ENCODE measurements at regions not wholly inside any gene's neighbourhood (a gene's known extent, or its start where the extent isn't known, plus 50 kb on each side); places are given as distances from the start of the nearest gene placed in this dataset.

GRCh38 chrX:15056044-15056443 lies 182.8 kb downstream of the MOSPD2 start:
- intact Hi-C loops (cut with micrococcal nuclease; ENCODE audit: unreplicated experiment) (no loop called here), in situ Hi-C loops (cut with HindIII; ENCODE audit: extremely low pct_ligation_motif_present, low pct_unique_long_range_greater_than_20kb) (no loop called here)
- TF ChIP-seq ZNF34 (CRISPR knock-in tag; IDR thresholded peaks at IDR 0.05; ENCODE audit: borderline replicate concordance) = no peak
- no peak for TF ChIP-seq SALL2 (CRISPR knock-in tag; IDR thresholded peaks at IDR 0.05)
- no peak for TF ChIP-seq ZNF607 (CRISPR knock-in tag; IDR thresholded peaks at IDR 0.05; ENCODE audit: borderline replicate concordance)
- TF ChIP-seq CENPBD1 (CRISPR knock-in tag; IDR thresholded peaks at IDR 0.05; ENCODE audit: borderline replicate concordance, low read depth) = no peak
- no peak for TF ChIP-seq ASH2L (IDR thresholded peaks at IDR 0.05; ENCODE audit: insufficient read length, low read depth, low read length)
- TF ChIP-seq TEF (CRISPR knock-in tag; IDR thresholded peaks at IDR 0.05) = no peak
- no TSS peak for BruUV-seq (replicated peaks)
- H4K20me1 ChIP-seq (ENCODE audit: insufficient read depth, low read length) = no peaks in the 10 kb centered on the region
- H3K9ac ChIP-seq (ENCODE audit: insufficient read depth, low read depth, low read length) = no peak overlapping the region
- no peak overlapping the region for H3K4me2 ChIP-seq (ENCODE audit: low read depth, low read length)
- ChIA-PET POLR2A (no interaction called here), CTCF (ENCODE audit: low intra/inter-chr PET ratio, low total read pairs) (no interaction called here)
- H2AFZ ChIP-seq (ENCODE audit: low read length) = no peak overlapping the region
- WGBS (ENCODE audit: low lambda C conversion rate) = 0% methylated on average over 2 of the region's 2 CpGs
- no peak overlapping the region for H3K4me3 ChIP-seq (replicated peaks in 1 of 3; ENCODE audit: insufficient read depth in 1 of 3, low read depth in 2 of 3, low read length in 3 of 3)
- no peaks in the 10 kb centered on the region for H3K9me3 ChIP-seq (ENCODE audit: low read length)
- ATAC-seq (no peak), FAIRE-seq (no peak), DNase-seq (ENCODE audit: low spot score) (no peak)
- H3K27me3 ChIP-seq (ENCODE audit: control insufficient read depth in 1 of 2, insufficient read depth in 2 of 2, low read length in 2 of 2) = no peaks in the 10 kb centered on the region
- no peaks in the 10 kb centered on the region for H3K79me2 ChIP-seq (ENCODE audit: insufficient read depth, low read length)
- no peaks in the 10 kb centered on the region for H3K36me3 ChIP-seq (replicated peaks in 1 of 2; ENCODE audit: control insufficient read depth in 1 of 2, insufficient read depth in 2 of 2, low read length in 2 of 2)
- H3K27ac ChIP-seq (ENCODE audit: extremely low read length, insufficient read depth, low read length) = no peak overlapping the region
- H3K4me1 ChIP-seq (ENCODE audit: insufficient read depth, low read length) = no peaks in the 10 kb centered on the region

- H3K4me2 ChIP-seq (ENCODE audit: low read depth, low read length) = no peak overlapping the region
- H3K79me2 ChIP-seq (ENCODE audit: insufficient read depth, low read length) = no peaks in the 10 kb centered on the region
- ATAC-seq (no peak), DNase-seq (ENCODE audit: low spot score) (no peak), FAIRE-seq (no peak)
- TF ChIP-seq KLF11 (CRISPR knock-in tag; IDR thresholded peaks at IDR 0.05) (no peak), KAT2B (IDR thresholded peaks at IDR 0.05; ENCODE audit: borderline replicate concordance, low read depth, low read length) (no peak), ARHGAP35 (CRISPR knock-in tag; IDR thresholded peaks at IDR 0.05; ENCODE audit: borderline replicate concordance) (no peak), HNRNPL (IDR thresholded peaks at IDR 0.05; ENCODE audit: low read depth, low read length) (no peak), ZNF530 (CRISPR knock-in tag; IDR thresholded peaks at IDR 0.05; ENCODE audit: low read depth) (no peak), MTERF4 (CRISPR knock-in tag; IDR thresholded peaks at IDR 0.05) (no peak), ZFP36L1 (CRISPR knock-in tag; IDR thresholded peaks at IDR 0.05) (no peak), ZMYM2 (CRISPR knock-in tag; IDR thresholded peaks at IDR 0.05) (no peak)
- in situ Hi-C loops (cut with HindIII; ENCODE audit: extremely low pct_ligation_motif_present, low pct_unique_long_range_greater_than_20kb) = no loop called here
- CTCF ChIA-PET (ENCODE audit: low intra/inter-chr PET ratio, low total read pairs) = no interaction called here
- H3K9me3 ChIP-seq (ENCODE audit: low read length) = no peaks in the 10 kb centered on the region
- intact Hi-C loops (cut with micrococcal nuclease; ENCODE audit: unreplicated experiment) = no loop called here
- H3K4me3 ChIP-seq (replicated peaks in 1 of 3; ENCODE audit: insufficient read depth in 1 of 3, low read depth in 2 of 3, low read length in 3 of 3) = no peak overlapping the region
- no peaks in the 10 kb centered on the region for H3K27me3 ChIP-seq (ENCODE audit: control insufficient read depth in 1 of 2, insufficient read depth in 2 of 2, low read length in 2 of 2)
- no TSS peak for BruUV-seq (replicated peaks)
- no peaks in the 10 kb centered on the region for H4K20me1 ChIP-seq (ENCODE audit: insufficient read depth, low read length)
- whole genome bisulfite sequencing (ENCODE audit: low lambda C conversion rate) = 0% methylated on average over 3 of the region's 3 CpGs
- POLR2A ChIA-PET = no interaction called here
- no peaks in the 10 kb centered on the region for H3K36me3 ChIP-seq (replicated peaks in 1 of 2; ENCODE audit: control insufficient read depth in 1 of 2, insufficient read depth in 2 of 2, low read length in 2 of 2)
- H2AFZ ChIP-seq (ENCODE audit: low read length) = no peak overlapping the region
- H3K4me1 ChIP-seq (ENCODE audit: insufficient read depth, low read length) = no peaks in the 10 kb centered on the region
- H3K27ac ChIP-seq (ENCODE audit: extremely low read length, insufficient read depth, low read length) = no peak overlapping the region
- H3K9ac ChIP-seq (ENCODE audit: insufficient read depth, low read depth, low read length) = no peak overlapping the region
Observed at GRCh38 chrX:15055146-15055930, 182.1 kb downstream of the MOSPD2 start.

Measured in HepG2 (cell line).